DMS 273 (cell line): ENCODE measurements at regions not wholly inside any gene's neighbourhood (a gene's known extent, or its start where the extent isn't known, plus 50 kb on each side); places are given as distances from the start of the nearest gene placed in this dataset.
"Not testable (repeated sequence)": the region's sequence is repeated elsewhere in the genome, so short reads cannot be mapped to it uniquely, and the experiment has no call there.

ENCODE experiments used
- DNase-seq: peaks from one replicate; lab custom pipeline; 2025; ENCODE audit not compliant: unreplicated experiment; lab: John Stamatoyannopoulos, UW

- DNase-seq, result no peak
Measured at GRCh38 chr4:94141001-94141400, 66.7 kb upstream of the SMARCAD1 start.

DNA sequence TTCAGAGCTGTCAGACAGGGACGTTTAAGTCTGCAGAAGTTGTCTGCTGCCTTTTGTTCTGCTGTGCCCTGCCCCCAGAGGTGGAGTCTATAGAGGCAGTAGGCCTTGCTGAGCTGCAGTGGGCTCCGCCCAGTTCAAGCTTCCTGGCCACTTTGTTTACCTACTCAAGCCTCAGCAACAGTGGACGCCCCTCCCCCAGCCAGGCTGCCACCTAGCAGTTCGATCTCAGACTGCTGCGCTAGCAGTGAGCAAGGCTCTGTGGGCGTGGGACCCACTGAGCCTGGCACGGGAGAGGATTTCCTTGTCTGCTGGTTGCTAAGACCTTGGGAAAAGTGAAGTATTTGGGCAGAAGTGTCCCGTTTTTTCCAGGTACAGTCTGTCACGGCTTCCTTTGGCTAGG lies 59.6 kb upstream of the SMARCAD1 start:
- DNase-seq, result not testable (repeated sequence)

GRCh38 chr4:94152466-94152865 lies 55.2 kb upstream of the SMARCAD1 start:
- DNase-seq, result no peak

GRCh38 chr4:94155404-94155803 lies 52.3 kb upstream of the SMARCAD1 start:
- DNase-seq, result not testable (repeated sequence)

DNA sequence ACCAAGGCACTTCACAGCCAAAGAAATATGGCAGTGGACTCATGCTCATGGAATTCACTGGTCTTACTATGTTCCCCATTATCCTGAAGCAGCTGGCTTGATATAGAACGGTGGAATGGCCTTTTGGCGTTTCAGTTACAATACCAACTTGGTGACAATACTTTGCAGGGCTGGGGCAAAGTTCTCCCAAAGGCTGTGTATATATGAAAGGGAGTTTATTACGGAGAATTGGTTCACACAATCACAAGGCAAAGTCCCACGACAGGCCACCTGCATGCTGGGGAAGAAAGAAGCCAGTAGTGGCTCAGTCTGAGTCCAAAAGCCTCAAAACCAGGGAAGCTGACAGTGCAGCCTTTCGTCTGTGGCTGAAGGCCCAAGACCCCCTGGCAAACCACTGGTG lies 50.8 kb upstream of the SMARCAD1 start:
- DNase-seq, result no peak
